ENCODE measurements at regions not wholly inside any gene's neighbourhood (a gene's known extent, or its start where the extent isn't known, plus 50 kb on each side); places are given as distances from the start of the nearest gene placed in this dataset.

DNA sequence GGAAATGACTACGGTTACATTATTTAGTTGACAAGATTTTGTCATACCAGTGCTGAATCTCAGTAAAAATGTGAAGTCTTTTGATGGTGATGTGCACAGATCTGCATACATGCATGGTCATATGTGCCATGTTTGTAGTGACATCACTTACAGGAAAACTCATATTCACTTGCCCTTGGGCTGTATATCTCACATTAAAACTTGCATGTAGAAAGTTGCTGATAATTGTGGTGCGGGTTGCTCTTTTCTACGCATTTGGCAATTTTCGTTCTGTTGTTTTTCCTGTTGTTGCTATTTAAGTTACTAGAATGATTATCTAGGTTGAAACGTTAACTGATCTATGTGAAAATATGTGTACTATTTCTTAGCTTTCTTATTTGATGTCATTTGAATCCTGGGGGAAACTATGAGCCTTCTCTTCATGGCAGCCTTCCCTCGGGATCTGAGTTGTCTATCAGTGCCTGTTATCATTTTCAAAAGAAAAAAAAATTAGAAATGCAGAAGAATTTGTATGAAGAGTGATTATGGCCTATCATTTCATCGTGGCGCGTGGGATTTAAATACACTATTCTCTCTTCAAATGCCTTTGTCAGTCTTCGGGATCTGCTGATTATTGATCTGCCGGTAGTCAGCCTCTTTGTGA is 296.6 kb downstream of the TMX3 start:
- no peak for TF ChIP-seq ZFX (IDR thresholded peaks at IDR 0.05; ENCODE audit: borderline replicate concordance)
- TF ChIP-seq, protein P1, sequence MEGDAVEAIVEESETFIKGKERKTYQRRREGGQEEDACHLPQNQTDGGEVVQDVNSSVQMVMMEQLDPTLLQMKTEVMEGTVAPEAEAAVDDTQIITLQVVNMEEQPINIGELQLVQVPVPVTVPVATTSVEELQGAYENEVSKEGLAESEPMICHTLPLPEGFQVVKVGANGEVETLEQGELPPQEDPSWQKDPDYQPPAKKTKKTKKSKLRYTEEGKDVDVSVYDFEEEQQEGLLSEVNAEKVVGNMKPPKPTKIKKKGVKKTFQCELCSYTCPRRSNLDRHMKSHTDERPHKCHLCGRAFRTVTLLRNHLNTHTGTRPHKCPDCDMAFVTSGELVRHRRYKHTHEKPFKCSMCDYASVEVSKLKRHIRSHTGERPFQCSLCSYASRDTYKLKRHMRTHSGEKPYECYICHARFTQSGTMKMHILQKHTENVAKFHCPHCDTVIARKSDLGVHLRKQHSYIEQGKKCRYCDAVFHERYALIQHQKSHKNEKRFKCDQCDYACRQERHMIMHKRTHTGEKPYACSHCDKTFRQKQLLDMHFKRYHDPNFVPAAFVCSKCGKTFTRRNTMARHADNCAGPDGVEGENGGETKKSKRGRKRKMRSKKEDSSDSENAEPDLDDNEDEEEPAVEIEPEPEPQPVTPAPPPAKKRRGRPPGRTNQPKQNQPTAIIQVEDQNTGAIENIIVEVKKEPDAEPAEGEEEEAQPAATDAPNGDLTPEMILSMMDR (IDR thresholded peaks at IDR 0.05), result no peak
- H3K27ac ChIP-seq, result no peak overlapping the region

DNA sequence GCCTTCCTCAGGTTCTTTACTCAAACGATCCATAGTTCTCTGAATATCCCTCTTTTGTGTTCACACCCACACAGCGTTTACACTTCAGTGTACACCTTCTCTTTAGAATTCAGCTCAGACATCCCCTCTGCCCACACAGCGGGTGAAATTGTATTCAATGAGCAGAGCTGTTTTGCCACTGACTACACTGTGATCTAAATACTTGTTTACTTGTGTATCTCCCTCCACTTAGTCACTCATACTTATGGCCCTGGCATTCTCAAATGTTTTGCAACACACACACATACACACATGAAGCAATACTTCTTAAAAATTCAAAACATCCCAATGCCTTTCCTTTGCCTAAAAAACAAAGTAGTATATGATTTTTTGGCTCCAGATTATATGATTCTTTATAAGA is 297.1 kb downstream of the TMX3 start:
- TF ChIP-seq ZFX (IDR thresholded peaks at IDR 0.05; ENCODE audit: borderline replicate concordance), result no peak
- TF ChIP-seq, protein P1 (IDR thresholded peaks at IDR 0.05), result no peak

DNA sequence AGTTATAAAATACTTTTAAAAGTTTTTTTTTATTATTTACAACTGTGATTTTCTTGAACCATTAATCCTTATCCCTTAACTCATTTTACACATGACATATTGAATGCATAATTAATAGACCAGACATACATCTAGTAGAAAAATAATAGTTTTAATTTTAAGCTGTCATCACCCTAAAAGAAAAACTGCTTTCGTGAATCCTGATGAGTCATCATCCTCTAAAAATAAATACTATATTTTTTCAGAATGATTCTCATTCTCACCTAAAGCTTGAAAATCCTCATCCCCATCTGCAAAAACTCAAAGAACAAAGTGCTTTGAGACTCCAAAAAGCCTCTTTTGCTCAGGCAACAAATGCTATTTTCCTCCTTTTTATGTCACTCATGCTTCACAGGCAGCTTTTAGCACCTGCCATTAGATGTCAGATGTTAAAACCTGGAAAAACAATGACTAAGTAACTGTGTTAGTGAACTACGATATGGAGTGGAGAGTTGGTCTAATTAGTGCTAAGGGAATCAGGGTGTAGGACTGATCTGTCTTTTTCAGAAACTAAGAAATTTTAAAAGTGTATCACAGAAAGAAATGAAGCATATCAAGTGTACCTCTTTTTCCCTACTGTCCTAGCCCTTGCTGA is 297.6 kb downstream of the TMX3 start:
- TF ChIP-seq, protein P1 (IDR thresholded peaks at IDR 0.05), result no peak
- TF ChIP-seq ZFX (IDR thresholded peaks at IDR 0.05; ENCODE audit: borderline replicate concordance), result no peak
- H3K27ac ChIP-seq, result no peak overlapping the region

More for the DNA sequence above, 297.1 kb downstream of the TMX3 start:
- no peak overlapping the region for H3K27ac ChIP-seq

DNA sequence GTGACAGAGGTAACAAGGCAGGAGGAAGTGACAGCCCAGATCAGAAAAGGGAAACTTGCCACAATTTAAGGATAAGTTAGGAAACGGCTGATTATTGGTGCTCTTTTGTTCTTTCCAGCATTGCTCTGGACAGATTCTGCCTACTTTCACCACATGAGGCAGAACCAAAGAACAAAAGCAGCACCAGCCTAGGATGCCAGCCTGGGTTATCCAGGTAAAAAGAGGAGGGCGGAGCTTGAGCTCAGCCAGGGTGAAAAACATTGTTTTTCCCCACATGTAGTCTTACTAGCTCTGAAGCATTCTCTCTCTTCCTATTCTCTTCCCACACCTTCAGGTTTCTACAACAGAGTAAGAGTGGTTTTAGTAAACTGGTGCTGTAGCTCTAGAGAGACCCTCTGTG is 300.5 kb downstream of the TMX3 start:
- H3K27ac ChIP-seq, result no peak overlapping the region
- TF ChIP-seq, protein P1 (IDR thresholded peaks at IDR 0.05), result no peak
- no peak for TF ChIP-seq ZFX (IDR thresholded peaks at IDR 0.05; ENCODE audit: borderline replicate concordance)

DNA sequence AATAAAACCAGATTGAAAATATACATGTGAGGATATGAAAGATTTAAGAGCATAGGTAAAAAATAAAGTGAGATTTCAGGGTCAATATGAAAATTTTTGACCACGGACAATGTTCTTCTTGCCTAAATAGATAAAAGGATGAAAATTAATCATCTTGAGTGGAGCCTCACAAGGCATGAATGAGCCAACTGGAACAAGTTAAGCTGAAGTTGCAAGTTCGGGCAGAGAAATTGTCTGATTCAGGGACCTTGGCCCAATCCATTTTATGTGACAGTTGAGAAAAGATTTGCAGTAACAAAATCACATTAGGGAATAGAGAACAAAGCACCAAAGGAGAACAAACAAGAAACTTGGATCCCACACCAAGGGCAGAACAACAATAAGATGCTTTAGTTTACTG is 305.3 kb downstream of the TMX3 start:
- TF ChIP-seq, protein P1 (IDR thresholded peaks at IDR 0.05), result no peak
- no peak for TF ChIP-seq ZFX (IDR thresholded peaks at IDR 0.05; ENCODE audit: borderline replicate concordance)
- H3K27ac ChIP-seq, result no peak overlapping the region

DNA sequence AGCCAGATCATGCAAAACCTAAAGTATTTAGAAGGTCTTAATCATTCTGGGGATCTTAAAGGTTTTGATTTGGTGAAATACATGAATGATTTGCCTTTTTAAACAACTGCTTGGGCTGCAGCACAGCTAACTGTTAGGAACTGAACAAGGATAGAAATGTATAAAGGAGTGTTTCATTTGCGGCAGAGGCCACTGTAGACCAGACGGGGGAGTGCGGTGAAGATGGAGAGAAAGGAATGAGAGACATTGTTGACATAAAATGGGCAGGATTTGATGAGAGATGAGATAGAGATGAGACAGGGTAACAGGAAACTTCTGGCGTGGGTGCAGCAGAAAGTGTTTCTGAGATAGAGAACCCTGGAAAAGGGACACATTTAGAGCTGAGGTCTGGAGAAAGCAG is 308.1 kb downstream of the TMX3 start:
- no peak overlapping the region for H3K27ac ChIP-seq
- no peak for TF ChIP-seq ZFX (IDR thresholded peaks at IDR 0.05; ENCODE audit: borderline replicate concordance)
- TF ChIP-seq, protein P1 (IDR thresholded peaks at IDR 0.05), result no peak

DNA sequence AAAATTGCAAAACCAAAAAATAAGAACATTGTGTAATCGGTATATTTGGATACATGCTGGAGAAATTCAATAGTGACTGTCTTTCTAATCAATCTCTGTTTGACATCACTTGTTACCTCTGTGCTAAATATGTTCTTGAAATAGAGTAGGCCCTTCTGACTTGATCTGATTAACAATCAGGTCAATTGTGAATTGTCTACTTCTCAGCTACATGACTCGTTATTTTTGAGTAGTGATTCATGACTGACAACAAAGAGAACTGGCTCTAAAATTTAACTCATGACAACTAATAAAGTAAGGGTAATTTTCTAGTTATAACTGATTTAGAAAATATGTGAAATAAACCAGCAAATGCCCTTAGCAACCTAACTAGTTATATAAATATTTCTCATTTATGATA is 312.1 kb downstream of the TMX3 start:
- TF ChIP-seq, protein P1 (IDR thresholded peaks at IDR 0.05), result no peak
- TF ChIP-seq ZFX (IDR thresholded peaks at IDR 0.05; ENCODE audit: borderline replicate concordance), result no peak
- H3K27ac ChIP-seq, result no peak overlapping the region
